Neuronal stem cell (in vitro differentiated cells): ENCODE measurements at regions not wholly inside any gene's neighbourhood (a gene's known extent, or its start where the extent isn't known, plus 50 kb on each side); places are given as distances from the start of the nearest gene placed in this dataset.
"Not testable (repeated sequence)": the region's sequence is repeated elsewhere in the genome, so short reads cannot be mapped to it uniquely, and the experiment has no call there.

Source experiments
- DNase-seq: peaks from one replicate; pipeline ENCODE4 v3.0.0-alpha.2; 2013; ENCODE audit warnings: low spot score
- H2AFZ ChIP-seq: one replicate; pipeline ENCODE4 v1.6.1; 2013; ENCODE audit warnings: mild to moderate bottlenecking, low read length, inconsistent platforms
- H2AK5ac ChIP-seq: 2 replicates; pipeline ENCODE4 v1.6.1; 2013; ENCODE audit warnings: low read depth, mild to moderate bottlenecking, inconsistent platforms, low read length, moderate library complexity, mixed read lengths
- H2BK120ac ChIP-seq: 2 replicates; pipeline ENCODE4 v1.6.1; 2013; ENCODE audit warnings: low read depth, mild to moderate bottlenecking, inconsistent platforms, low read length, moderate library complexity, mixed read lengths
- H2BK12ac ChIP-seq: one replicate; pipeline ENCODE4 v1.6.1; 2013; ENCODE audit warnings: low read length, inconsistent platforms
- H2BK15ac ChIP-seq: 2 replicates; pipeline ENCODE4 v1.6.1; 2013; ENCODE audit warnings: mild to moderate bottlenecking, low read length, inconsistent platforms, mixed read lengths
- H2BK5ac ChIP-seq: one replicate; pipeline ENCODE4 v1.6.1; 2013; ENCODE audit warnings: inconsistent platforms, mild to moderate bottlenecking, low read length, moderate library complexity
- H3K14ac ChIP-seq: one replicate; pipeline ENCODE4 v1.6.1; 2013; ENCODE audit warnings: low read length, inconsistent platforms
- H3K18ac ChIP-seq: 2 replicates; pipeline ENCODE4 v1.6.1; 2013; ENCODE audit warnings: low read length, inconsistent platforms
- H3K23ac ChIP-seq: 2 replicates; pipeline ENCODE4 v1.6.1; 2013; ENCODE audit warnings: low read depth, mild to moderate bottlenecking, mixed read lengths, low read length, inconsistent platforms; ENCODE audit not compliant: poor library complexity
- H3K27ac ChIP-seq: replicated peaks from 3 replicates; pipeline ENCODE4 v1.5.1; 2013; ENCODE audit warnings: low read length, inconsistent platforms
- H3K27me3 ChIP-seq, 3 experiments: 2 replicates each; pipeline ENCODE4 v1.6.1; 2013; ENCODE audit warnings: low read length in 3 of 3, mild to moderate bottlenecking in 2 of 3, inconsistent platforms in 1 of 3, low read depth in 1 of 3, mixed read lengths in 1 of 3, moderate library complexity in 1 of 3; ENCODE audit not compliant: control insufficient read depth in 3 of 3, insufficient read depth in 3 of 3
- H3K36me3 ChIP-seq, 2 donors: replicated peaks in 1 of 2; 2 replicates each; pipeline ENCODE4 v1.6.1; 2013; ENCODE audit warnings: low read length in 2 of 2; ENCODE audit not compliant: control insufficient read depth in 2 of 2, insufficient read depth in 2 of 2
- H3K4ac ChIP-seq: 2 replicates; pipeline ENCODE4 v1.6.1; 2013; ENCODE audit warnings: inconsistent platforms, mild to moderate bottlenecking, low read length, moderate library complexity
- H3K4me1 ChIP-seq, 2 donors: 1 replicate in 1 of 2; 2 replicates in 1 of 2; pipeline ENCODE4 v1.6.1; 2013; ENCODE audit warnings: low read length in 2 of 2, low read depth in 1 of 2; ENCODE audit not compliant: control insufficient read depth in 2 of 2, insufficient read depth in 1 of 2
- H3K4me2 ChIP-seq: one replicate; pipeline ENCODE4 v1.6.1; 2013; ENCODE audit warnings: mild to moderate bottlenecking, low read length, inconsistent platforms; ENCODE audit not compliant: insufficient read depth, poor library complexity, severe bottlenecking
- H3K4me3 ChIP-seq, 2 donors: 2 replicates each; pipeline ENCODE4 v1.5.1; 2013; ENCODE audit warnings: low read length in 2 of 2, mild to moderate bottlenecking in 2 of 2, inconsistent platforms in 1 of 2, moderate library complexity in 1 of 2
- H3K79me1 ChIP-seq: one replicate; pipeline ENCODE4 v1.6.1; 2013; ENCODE audit warnings: low read depth, mild to moderate bottlenecking, inconsistent platforms, low read length, moderate library complexity
- H3K9ac ChIP-seq: one replicate; pipeline ENCODE4 v1.6.1; 2013; ENCODE audit warnings: mild to moderate bottlenecking, low read depth, low read length, inconsistent platforms; ENCODE audit not compliant: poor library complexity
- H3K9me3 ChIP-seq, 2 donors: replicated peaks in 1 of 2; 2 replicates each; pipeline versions ENCODE3 to v1.6.1; 2013; ENCODE audit warnings: low read length in 2 of 2, mild to moderate bottlenecking in 2 of 2, inconsistent platforms in 1 of 2, low read depth in 1 of 2, mixed read lengths in 1 of 2, moderate library complexity in 1 of 2; ENCODE audit not compliant: control insufficient read depth in 2 of 2, insufficient read depth in 1 of 2
- H4K8ac ChIP-seq: one replicate; pipeline ENCODE4 v1.6.1; 2013; ENCODE audit warnings: low read depth, mild to moderate bottlenecking, inconsistent platforms, low read length, moderate library complexity
- H4K91ac ChIP-seq: one replicate; pipeline ENCODE4 v1.6.1; 2013; ENCODE audit warnings: low read length, low read depth, mild to moderate bottlenecking, inconsistent platforms; ENCODE audit not compliant: poor library complexity
- WGBS, 2 donors: extraction: QIAGEN DNeasy Blood & Tissue Kit; methylation state at CpG; one replicate each; pipeline ENCODE4 v1.1.7; 2013; ENCODE audit warnings: missing lambda C conversion rate in 2 of 2, mixed read lengths in 1 of 2; ENCODE audit not compliant: insufficient read length in 2 of 2, insufficient replicate concordance in 1 of 2; ENCODE audit errors: extremely low coverage in 2 of 2; 5-methylcytosine and 5-hydroxymethylcytosine counted together

- not testable (repeated sequence) for H2BK5ac ChIP-seq, H3K4me1 ChIP-seq, H3K9me3 ChIP-seq, H3K4me2 ChIP-seq, H3K27me3 ChIP-seq, H2AFZ ChIP-seq, H3K18ac ChIP-seq, H3K79me1 ChIP-seq, H2BK120ac ChIP-seq, H3K14ac ChIP-seq, H4K91ac ChIP-seq, H3K36me3 ChIP-seq, DNase-seq, H2AK5ac ChIP-seq, H3K27ac ChIP-seq, H3K4ac ChIP-seq, H3K4me3 ChIP-seq, H2BK15ac ChIP-seq, H3K23ac ChIP-seq, H3K9ac ChIP-seq, H2BK12ac ChIP-seq, H4K8ac ChIP-seq
- WGBS, 2 donors, result no CpG with 5 or more reads among the region's 1 CpG
These were observed 145.5 kb upstream of the PLXNC1 start for GRCh38 chr12:94002925-94003324.

GRCh38 chr12:94007833-94008232 is 140.5 kb upstream of the PLXNC1 start:
- H3K9ac ChIP-seq, H3K79me1 ChIP-seq, H3K4me2 ChIP-seq, H3K4me1 ChIP-seq, H2BK5ac ChIP-seq, H3K27me3 ChIP-seq, H2AFZ ChIP-seq, H3K36me3 ChIP-seq, H2AK5ac ChIP-seq, H3K18ac ChIP-seq, H4K91ac ChIP-seq, H3K9me3 ChIP-seq, H3K4me3 ChIP-seq, H4K8ac ChIP-seq, H3K14ac ChIP-seq, H2BK12ac ChIP-seq, H3K4ac ChIP-seq, DNase-seq, H3K23ac ChIP-seq, H2BK120ac ChIP-seq, H3K27ac ChIP-seq: not testable (repeated sequence)
- no CpG with 5 or more reads among the region's 6 CpGs for WGBS, 2 donors
- peak overlapping the region; percentile 43 for H2BK15ac ChIP-seq

GRCh38 chr12:94010307-94010706 is 138.1 kb upstream of the PLXNC1 start:
- Histone ChIP-seq H3K18ac (no peak overlapping the region), H3K4ac (no peak overlapping the region), H2BK15ac (no peak overlapping the region), H3K27me3 (no peaks in the 10 kb centered on the region), H2BK5ac (no peak overlapping the region), H2AK5ac (no peak overlapping the region), H3K4me2 (no peak overlapping the region), H3K79me1 (no peaks in the 10 kb centered on the region), H2AFZ (no peak overlapping the region), H3K14ac (no peak overlapping the region), H3K36me3 (no peaks in the 10 kb centered on the region), H4K8ac (no peak overlapping the region), H3K4me3 (no peak overlapping the region), H3K23ac (no peak overlapping the region), H4K91ac (no peak overlapping the region), H2BK120ac (no peak overlapping the region), H3K4me1 (peaks cover 0 to 3% of the 10 kb centered on the region in 2 donors), H3K9me3 (peaks cover 0 to 1% of the 10 kb centered on the region in 2 donors), H3K27ac (no peak overlapping the region), H3K9ac (no peak overlapping the region), H2BK12ac (no peak overlapping the region)
- WGBS, 2 donors, result no CpG with 5 or more reads among the region's 3 CpGs
- no peak for DNase-seq

GRCh38 chr12:94012071-94012470 is 136.3 kb upstream of the PLXNC1 start:
- H3K18ac ChIP-seq, result no peak overlapping the region
- H3K23ac ChIP-seq, result no peak overlapping the region
- H4K91ac ChIP-seq, result no peak overlapping the region
- H2AK5ac ChIP-seq, result no peak overlapping the region
- H2BK12ac ChIP-seq, result no peak overlapping the region
- no peak overlapping the region for H3K27ac ChIP-seq
- no peaks in the 10 kb centered on the region for H3K36me3 ChIP-seq
- no CpG with 5 or more reads among the region's 2 CpGs for WGBS, 2 donors
- H4K8ac ChIP-seq, result no peak overlapping the region
- H3K4me1 ChIP-seq, result peaks cover 0 to 3% of the 10 kb centered on the region in 2 donors
- H3K9ac ChIP-seq, result no peak overlapping the region
- no peak for DNase-seq
- H2AFZ ChIP-seq, result no peak overlapping the region
- H3K4me3 ChIP-seq, result no peak overlapping the region
- H2BK120ac ChIP-seq, result no peak overlapping the region
- no peak overlapping the region for H3K14ac ChIP-seq
- no peak overlapping the region for H2BK15ac ChIP-seq
- H2BK5ac ChIP-seq, result no peak overlapping the region
- H3K79me1 ChIP-seq, result no peaks in the 10 kb centered on the region
- peaks cover 0 to 4% of the 10 kb centered on the region in 2 donors for H3K9me3 ChIP-seq
- no peak overlapping the region for H3K4me2 ChIP-seq
- no peak overlapping the region for H3K4ac ChIP-seq
- H3K27me3 ChIP-seq, result no peaks in the 10 kb centered on the region
